Ishikawa (cell line): ENCODE measurements at regions not wholly inside any gene's neighbourhood (a gene's known extent, or its start where the extent isn't known, plus 50 kb on each side); places are given as distances from the start of the nearest gene placed in this dataset.

ENCODE experiments used
- CEBPB ChIP-seq: IDR thresholded peaks from 2 replicates; pipeline ENCODE4 v1.6.1; 2012
- CREB1 ChIP-seq: IDR thresholded peaks from 2 replicates; pipeline ENCODE4 v1.6.1; 2012; ENCODE audit warnings: low read depth
- EGR1 ChIP-seq: IDR thresholded peaks from 2 replicates; pipeline ENCODE4 v1.6.1; 2012
- EP300 ChIP-seq: IDR thresholded peaks from 2 replicates; pipeline ENCODE4 v1.6.1; 2012; ENCODE audit warnings: borderline replicate concordance
- FOXM1 ChIP-seq: IDR thresholded peaks from 2 replicates; pipeline ENCODE4 v1.6.1; 2012; ENCODE audit warnings: low read depth, borderline replicate concordance
- MAX ChIP-seq: IDR thresholded peaks from 2 replicates; pipeline ENCODE4 v1.6.1; 2012
- NFIC ChIP-seq: IDR thresholded peaks from 2 replicates; pipeline ENCODE4 v1.6.1; 2012
- RAD21 ChIP-seq: IDR thresholded peaks from 2 replicates; pipeline ENCODE4 v1.6.1; 2012; ENCODE audit warnings: low read depth
- REST ChIP-seq: IDR thresholded peaks from 2 replicates; pipeline ENCODE4 v1.6.1; 2012; ENCODE audit warnings: low read depth, mild to moderate bottlenecking
- TAF1 ChIP-seq: IDR thresholded peaks from 2 replicates; pipeline ENCODE4 v1.6.1; 2012; ENCODE audit warnings: low read depth, mild to moderate bottlenecking
- TEAD4 ChIP-seq: IDR thresholded peaks from 2 replicates; pipeline ENCODE4 v1.6.1; 2012
- USF1 ChIP-seq: IDR thresholded peaks from 2 replicates; pipeline ENCODE4 v1.6.1; 2012
- YY1 ChIP-seq: IDR thresholded peaks from 2 replicates; pipeline ENCODE4 v1.6.1; 2012; ENCODE audit warnings: low read depth
- ZBTB7A ChIP-seq: IDR thresholded peaks from 2 replicates; pipeline ENCODE4 v1.6.1; 2012; ENCODE audit warnings: low read depth

GRCh38 chr3:30277494-30277893 lies 328.9 kb upstream of the TGFBR2 start:
- TF ChIP-seq TEAD4, result no peak
- no peak for TF ChIP-seq EP300
- no peak for TF ChIP-seq EGR1
- no peak for TF ChIP-seq NFIC
- TF ChIP-seq TAF1, result no peak
- no peak for TF ChIP-seq REST
- TF ChIP-seq MAX, result no peak
- TF ChIP-seq CREB1, result no peak
- TF ChIP-seq FOXM1, result no peak
- TF ChIP-seq YY1, result no peak
- TF ChIP-seq ZBTB7A, result no peak
- TF ChIP-seq RAD21, result no peak
- TF ChIP-seq CEBPB, result no peak
- TF ChIP-seq USF1, result no peak
